Gastrocnemius medialis (tissue), 4 donors: ENCODE measurements at regions not wholly inside any gene's neighbourhood (a gene's known extent, or its start where the extent isn't known, plus 50 kb on each side); places are given as distances from the start of the nearest gene placed in this dataset.

Source experiments
- POLR2A ChIP-seq, 2 donors: fragments of 450-650 bp; IDR thresholded peaks; one replicate each; pipeline ENCODE4 v1.6.1; 2017; ENCODE audit warnings: antibody characterized with exemption in 2 of 2, mild to moderate bottlenecking in 2 of 2, moderate library complexity in 2 of 2
- TF ChIP-seq, protein P1 (sequence below), 5 experiments: fragments of 450-650 bp in 3 of 5; fragments of 200-600 bp in 2 of 5; sonication (generic) in 2 of 5; IDR thresholded peaks in 4 of 5; conservative IDR thresholded peaks in 1 of 5; 1 replicate in 4 of 5; 2 replicates in 1 of 5; pipeline ENCODE4 v1.5.1; 2016 to 2019; ENCODE audit warnings: antibody characterized with exemption in 5 of 5, mild to moderate bottlenecking in 3 of 5, moderate library complexity in 3 of 5

DNA sequence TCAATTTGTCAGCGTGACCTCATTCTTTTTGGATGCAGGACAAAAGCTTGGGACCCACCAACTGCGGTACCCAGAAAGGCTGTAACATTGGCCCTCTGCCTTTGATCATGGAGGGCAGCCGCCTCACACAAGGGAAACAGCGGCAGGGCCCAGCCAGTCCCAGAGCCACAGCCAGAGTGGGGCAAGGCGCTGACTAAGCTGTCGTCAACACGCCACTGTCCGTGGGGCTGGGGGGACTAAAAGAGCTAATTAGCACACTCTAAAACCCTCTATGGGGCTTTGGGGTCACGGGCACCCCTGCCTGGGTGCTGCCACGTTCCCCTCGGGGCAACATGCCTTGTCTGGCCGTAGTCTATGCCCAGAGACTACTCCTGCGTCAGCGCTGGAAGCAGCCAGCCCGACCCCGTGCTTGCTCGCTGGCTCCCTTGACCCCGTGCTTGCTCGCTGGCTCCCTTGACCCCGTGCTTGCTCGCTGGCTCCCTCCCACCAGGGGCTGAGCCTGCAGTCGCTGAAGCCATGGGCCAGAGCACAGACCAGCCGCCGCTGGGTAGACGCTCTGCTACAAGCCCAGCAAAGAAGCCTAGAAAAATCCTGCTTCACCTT lies 598.4 kb downstream of the MBD2 start:
- TF ChIP-seq, protein P1, sequence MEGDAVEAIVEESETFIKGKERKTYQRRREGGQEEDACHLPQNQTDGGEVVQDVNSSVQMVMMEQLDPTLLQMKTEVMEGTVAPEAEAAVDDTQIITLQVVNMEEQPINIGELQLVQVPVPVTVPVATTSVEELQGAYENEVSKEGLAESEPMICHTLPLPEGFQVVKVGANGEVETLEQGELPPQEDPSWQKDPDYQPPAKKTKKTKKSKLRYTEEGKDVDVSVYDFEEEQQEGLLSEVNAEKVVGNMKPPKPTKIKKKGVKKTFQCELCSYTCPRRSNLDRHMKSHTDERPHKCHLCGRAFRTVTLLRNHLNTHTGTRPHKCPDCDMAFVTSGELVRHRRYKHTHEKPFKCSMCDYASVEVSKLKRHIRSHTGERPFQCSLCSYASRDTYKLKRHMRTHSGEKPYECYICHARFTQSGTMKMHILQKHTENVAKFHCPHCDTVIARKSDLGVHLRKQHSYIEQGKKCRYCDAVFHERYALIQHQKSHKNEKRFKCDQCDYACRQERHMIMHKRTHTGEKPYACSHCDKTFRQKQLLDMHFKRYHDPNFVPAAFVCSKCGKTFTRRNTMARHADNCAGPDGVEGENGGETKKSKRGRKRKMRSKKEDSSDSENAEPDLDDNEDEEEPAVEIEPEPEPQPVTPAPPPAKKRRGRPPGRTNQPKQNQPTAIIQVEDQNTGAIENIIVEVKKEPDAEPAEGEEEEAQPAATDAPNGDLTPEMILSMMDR (IDR thresholded peaks at IDR 0.05 in 4 of 5, conservative IDR thresholded peaks at IDR 0.05 in 1 of 5), result no peak
- TF ChIP-seq POLR2A (IDR thresholded peaks at IDR 0.05), result no peak
